ENCODE measurements at regions not wholly inside any gene's neighbourhood (a gene's known extent, or its start where the extent isn't known, plus 50 kb on each side); places are given as distances from the start of the nearest gene placed in this dataset.

GRCh38 chr6:168983925-168984324, 269.7 kb downstream of the THBS2 start:
- Histone ChIP-seq H3K9me3 (peaks cover 0 to 25% (median 3%) of the 10 kb centered on the region in 4 donors), H3K27ac (no peak overlapping the region), H3K27me3 (no peaks in the 10 kb centered on the region), H3K36me3 (no peaks in the 10 kb centered on the region), H3K4me1 (peaks cover 0 to 2% (median 0%) of the 10 kb centered on the region in 4 donors), H3K4me3 (no peak overlapping the region)
- 65 to 76% methylated on average over 4 of the region's 4 CpGs for WGBS, 2 donors
- no peak for DNase-seq (ENCODE audit: low spot score in 2 of 2)
- no peak for TF ChIP-seq CTCF (IDR thresholded peaks at IDR 0.05)
- TF ChIP-seq EP300 (IDR thresholded peaks at IDR 0.05), result no peak
- TF ChIP-seq POLR2A (IDR thresholded peaks at IDR 0.05), result no peak

- TF ChIP-seq EP300 (IDR thresholded peaks at IDR 0.05), result no peak
- no peak for TF ChIP-seq POLR2A (IDR thresholded peaks at IDR 0.05)
- TF ChIP-seq CTCF (IDR thresholded peaks at IDR 0.05), result no peak
- H3K4me3 ChIP-seq, result no peak overlapping the region
- DNase-seq (ENCODE audit: low spot score in 2 of 2), result no peak
- no peaks in the 10 kb centered on the region for H3K4me1 ChIP-seq
- H3K27me3 ChIP-seq, result no peaks in the 10 kb centered on the region
- 78 to 83% methylated on average over 2 of the region's 2 CpGs for WGBS, 2 donors
- peaks cover 0 to 26% (median 3%) of the 10 kb centered on the region in 4 donors for H3K9me3 ChIP-seq
- no peaks in the 10 kb centered on the region for H3K36me3 ChIP-seq
- H3K27ac ChIP-seq, result no peak overlapping the region
These were observed 272.5 kb downstream of the THBS2 start for GRCh38 chr6:168981187-168981586.

- H3K9me3 ChIP-seq, result peaks cover 0 to 26% (median 3%) of the 10 kb centered on the region in 4 donors
- H3K27ac ChIP-seq, result no peak overlapping the region
- TF ChIP-seq EP300 (IDR thresholded peaks at IDR 0.05), result no peak
- TF ChIP-seq POLR2A (IDR thresholded peaks at IDR 0.05), result no peak
- TF ChIP-seq CTCF (IDR thresholded peaks at IDR 0.05), result no peak
- H3K36me3 ChIP-seq, result no peaks in the 10 kb centered on the region
- H3K27me3 ChIP-seq, result no peaks in the 10 kb centered on the region
- no peak overlapping the region for H3K4me3 ChIP-seq
- no peak for DNase-seq (ENCODE audit: low spot score in 2 of 2)
- 57 to 64% methylated on average over 3 of the region's 3 CpGs for WGBS, 2 donors
- no peaks in the 10 kb centered on the region for H3K4me1 ChIP-seq
These were observed 274.4 kb downstream of the THBS2 start for GRCh38 chr6:168979254-168979653.

GRCh38 chr6:168972128-168972527, 281.5 kb downstream of the THBS2 start:
- DNase-seq (ENCODE audit: low spot score in 2 of 2), result no peak
- Histone ChIP-seq H3K27me3 (no peaks in the 10 kb centered on the region), H3K4me1 (peaks cover 0 to 16% (median 8%) of the 10 kb centered on the region in 4 donors), H3K27ac (no peak overlapping the region), H3K36me3 (no peaks in the 10 kb centered on the region), H3K9me3 (no peaks in the 10 kb centered on the region), H3K4me3 (no peak overlapping the region)
- TF ChIP-seq POLR2A (IDR thresholded peaks at IDR 0.05) (no peak), CTCF (IDR thresholded peaks at IDR 0.05) (no peak), EP300 (IDR thresholded peaks at IDR 0.05) (no peak)
- WGBS, 2 donors, result 72 to 79% methylated on average over 2 of the region's 2 CpGs

- Histone ChIP-seq H3K27me3 (no peaks in the 10 kb centered on the region), H3K4me1 (peaks cover 0 to 17% (median 8%) of the 10 kb centered on the region in 4 donors), H3K27ac (no peak overlapping the region), H3K9me3 (no peaks in the 10 kb centered on the region), H3K36me3 (no peaks in the 10 kb centered on the region), H3K4me3 (no peak overlapping the region)
- DNase-seq (ENCODE audit: low spot score in 2 of 2), result no peak
- 84 to 86% methylated on average over 4 of the region's 4 CpGs for WGBS, 2 donors
- no peak for TF ChIP-seq EP300 (IDR thresholded peaks at IDR 0.05)
- TF ChIP-seq POLR2A (IDR thresholded peaks at IDR 0.05), result no peak
- no peak for TF ChIP-seq CTCF (IDR thresholded peaks at IDR 0.05)
These were observed 282.1 kb downstream of the THBS2 start for GRCh38 chr6:168971549-168971948.

Measured in tibial nerve (tissue), 4 donors.